ENCODE measurements at regions not wholly inside any gene's neighbourhood (a gene's known extent, or its start where the extent isn't known, plus 50 kb on each side); places are given as distances from the start of the nearest gene placed in this dataset.
"Not testable (repeated sequence)": the region's sequence is repeated elsewhere in the genome, so short reads cannot be mapped to it uniquely, and the experiment has no call there.

- TF ChIP-seq CTCF (IDR thresholded peaks at IDR 0.05 in 4 of 5, conservative IDR thresholded peaks at IDR 0.05 in 1 of 5); POLR2A (IDR thresholded peaks at IDR 0.05): not testable (repeated sequence)
These were observed 203.7 kb downstream of the BANP start for GRCh38 chr16:88154886-88155285.

Data from gastrocnemius medialis (tissue), 4 donors.